GM21515 (cell line): ENCODE measurements at regions not wholly inside any gene's neighbourhood (a gene's known extent, or its start where the extent isn't known, plus 50 kb on each side); places are given as distances from the start of the nearest gene placed in this dataset.
"Not testable (repeated sequence)": the region's sequence is repeated elsewhere in the genome, so short reads cannot be mapped to it uniquely, and the experiment has no call there.

Source experiments
- ATAC-seq: cut with Tn5 transposase; IDR thresholded peaks from one replicate; pipeline ENCODE4 v1.9.1; 2021; ENCODE audit not compliant: unreplicated experiment

DNA sequence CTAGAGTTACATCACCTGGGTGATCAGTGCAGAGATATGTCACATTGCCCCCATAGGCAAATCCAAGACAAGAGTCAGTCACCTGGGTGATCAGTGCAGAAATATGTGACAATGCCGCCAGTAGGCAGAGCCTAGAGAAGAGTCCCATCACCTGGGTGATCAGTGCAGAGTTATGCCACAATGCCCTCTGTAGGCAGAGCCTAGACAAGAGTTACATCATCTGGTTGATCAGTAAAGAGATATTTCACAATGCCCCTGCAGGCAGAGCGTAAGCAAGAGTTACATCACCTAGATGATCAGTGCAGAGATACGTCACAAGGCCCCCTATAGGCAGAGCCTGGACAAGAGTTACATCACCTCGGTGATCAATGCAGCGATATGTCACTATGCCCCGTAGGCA lies 63.3 kb upstream of the FRG2B start:
- not testable (repeated sequence) for ATAC-seq

DNA sequence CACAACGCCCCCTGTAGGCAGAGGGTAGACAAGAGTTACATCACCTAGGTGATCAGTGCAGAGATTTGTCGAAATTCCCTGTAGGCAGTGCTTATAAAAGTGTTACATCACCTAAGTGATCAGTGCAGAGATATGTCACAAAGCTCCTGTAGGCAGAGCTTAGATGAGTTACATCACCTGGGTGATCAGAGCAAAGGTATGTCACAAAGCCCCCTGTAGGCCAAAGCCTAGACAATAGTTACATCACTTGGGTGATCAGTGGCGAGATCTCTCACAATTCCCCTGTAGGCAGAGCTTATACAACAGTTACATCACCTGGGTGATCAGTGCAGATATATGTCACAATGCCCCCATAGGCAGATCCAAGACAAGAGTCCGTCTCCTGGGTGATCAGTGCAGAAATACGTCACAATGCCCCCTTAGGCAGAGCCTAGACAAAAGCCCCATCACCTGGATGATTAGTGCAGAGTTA lies 61.9 kb upstream of the FRG2B start:
- peak; percentile 15 for ATAC-seq

DNA sequence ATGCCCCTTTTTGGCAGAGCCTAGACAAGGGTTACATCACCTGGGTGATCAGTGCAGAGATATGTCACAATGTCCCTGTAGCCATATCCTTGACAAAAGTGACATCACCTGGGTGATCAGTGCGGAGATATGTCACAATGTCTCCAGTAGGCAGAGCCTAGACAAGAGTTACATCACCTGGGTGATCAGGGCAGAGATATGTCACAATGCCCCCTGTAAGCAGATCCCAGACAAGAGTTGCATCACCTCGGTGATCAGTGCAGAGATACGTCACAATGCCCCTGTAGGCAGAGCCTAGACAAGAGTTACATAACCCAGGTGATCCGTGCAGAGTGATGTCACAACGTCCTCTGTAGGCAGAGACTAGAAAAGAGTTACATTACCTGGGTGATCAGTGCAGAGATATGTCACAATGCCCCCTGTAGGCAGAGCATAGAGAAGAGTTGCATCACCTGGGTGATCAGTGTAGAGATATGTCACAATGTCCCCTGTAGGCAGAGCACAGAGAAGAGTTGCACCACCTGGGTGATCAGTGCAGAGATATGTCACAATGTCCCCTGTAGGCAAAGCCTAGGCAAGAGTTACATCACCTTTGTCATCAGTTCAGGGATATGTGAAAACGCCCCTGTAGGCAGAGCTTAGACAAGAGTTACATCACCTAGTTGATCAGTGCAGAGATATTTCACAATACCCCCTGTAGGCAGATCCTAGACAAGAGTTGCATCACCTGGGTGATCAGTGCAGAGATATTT lies 61.3 kb upstream of the FRG2B start:
- peak; percentile 65 for ATAC-seq

DNA sequence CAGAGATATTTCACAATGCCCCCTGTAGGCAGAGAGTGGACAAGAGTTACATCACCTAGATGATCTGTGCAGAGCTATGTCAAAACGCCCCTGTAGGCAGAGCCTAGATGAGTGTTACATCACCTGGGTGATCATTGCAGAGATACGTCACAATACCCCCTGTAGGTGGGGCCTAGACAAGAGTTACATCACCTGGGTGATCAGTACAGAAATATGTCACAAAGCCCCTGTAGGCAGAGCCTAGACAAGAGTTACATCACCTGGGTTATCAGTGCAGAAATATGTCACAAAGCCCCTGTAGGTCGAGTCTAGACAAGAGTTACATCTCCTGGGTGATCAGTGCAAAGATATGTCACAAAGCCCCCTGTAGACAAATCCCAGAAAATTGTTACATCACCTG lies 60.4 kb upstream of the FRG2B start:
- ATAC-seq, result not testable (repeated sequence)
